ENCODE measurements at regions not wholly inside any gene's neighbourhood (a gene's known extent, or its start where the extent isn't known, plus 50 kb on each side); places are given as distances from the start of the nearest gene placed in this dataset.

GRCh38 chr9:109715344-109715743 lies 64.7 kb upstream of the PALM2AKAP2 start:
- intact Hi-C loops (cut with micrococcal nuclease; ENCODE audit: unreplicated experiment) = no loop called here
- H3K4me3 ChIP-seq = no peak overlapping the region
- H4K20me1 ChIP-seq (ENCODE audit: control insufficient read depth, insufficient read depth) = no peaks in the 10 kb centered on the region
- no peaks in the 10 kb centered on the region for H3K4me1 ChIP-seq (ENCODE audit: control insufficient read depth, insufficient read depth, low read length)
- SMC1A ChIA-PET (ENCODE audit: uncharacterized antibody, unreplicated experiment) = no interaction called here
- no peak for DNase-seq (ENCODE audit: low read depth, low spot score)
- H3K27me3 ChIP-seq (replicated peaks in 1 of 2; ENCODE audit: control insufficient read depth in 2 of 2, insufficient read depth in 2 of 2, low read length in 1 of 2) = peaks cover 2% of the 10 kb centered on the region in 2 experiments; a peak in 3 of 4 replicates
- no peaks in the 10 kb centered on the region for H3K79me2 ChIP-seq (ENCODE audit: control insufficient read depth, insufficient read depth, low read length)
- no peak for ATAC-seq
- no peak for TF ChIP-seq ZNF622 (IDR thresholded peaks at IDR 0.05)
- no peak for TF ChIP-seq FOXK2 (IDR thresholded peaks at IDR 0.05)
- no peak for TF ChIP-seq ZNF384 (IDR thresholded peaks at IDR 0.05; ENCODE audit: borderline replicate concordance, low read depth, low read length)
- H3K4me2 ChIP-seq (ENCODE audit: control insufficient read depth, insufficient read depth) = no peak overlapping the region
- no peak overlapping the region for H3K27ac ChIP-seq (ENCODE audit: control insufficient read depth, insufficient read depth)
- CTCF ChIA-PET = no interaction called here
- POLR2A ChIA-PET = no interaction called here
- H3K9me3 ChIP-seq (replicated peaks; ENCODE audit: control insufficient read depth, insufficient read depth, low read length) = no peaks in the 10 kb centered on the region
- WGBS (ENCODE audit: insufficient coverage, insufficient replicate concordance, low lambda C conversion rate, missing lambda C conversion rate) = 17% methylated on average over 6 of the region's 6 CpGs
- H2AFZ ChIP-seq (ENCODE audit: control insufficient read depth, low read depth, low read length) = no peak overlapping the region
- no peaks in the 10 kb centered on the region for H3K36me3 ChIP-seq (ENCODE audit: control insufficient read depth in 2 of 2, insufficient read depth in 2 of 2, low read length in 1 of 2)
- no peak for FAIRE-seq
- H3K9ac ChIP-seq (ENCODE audit: control insufficient read depth, insufficient read depth, low read length) = no peak overlapping the region
- in situ Hi-C loops (cut with MboI) = no loop called here
- RAD21 ChIA-PET (ENCODE audit: unreplicated experiment) = no interaction called here
- no TSS peak for BruUV-seq (replicated peaks)

- DNase-seq (ENCODE audit: low read depth, low spot score) (no peak), ATAC-seq (no peak), FAIRE-seq (no peak)
- H3K4me2 ChIP-seq (ENCODE audit: control insufficient read depth, insufficient read depth) = no peak overlapping the region
- H3K4me1 ChIP-seq (ENCODE audit: control insufficient read depth, insufficient read depth, low read length) = no peaks in the 10 kb centered on the region
- no TSS peak for BruUV-seq (replicated peaks)
- H3K27ac ChIP-seq (ENCODE audit: control insufficient read depth, insufficient read depth) = no peak overlapping the region
- H2AFZ ChIP-seq (ENCODE audit: control insufficient read depth, low read depth, low read length) = no peak overlapping the region
- H3K27me3 ChIP-seq (replicated peaks in 1 of 2; ENCODE audit: control insufficient read depth in 2 of 2, insufficient read depth in 2 of 2, low read length in 1 of 2) = peaks cover 2% of the 10 kb centered on the region in 2 experiments; a peak in 3 of 4 replicates
- WGBS (ENCODE audit: insufficient coverage, insufficient replicate concordance, low lambda C conversion rate, missing lambda C conversion rate) = 0% methylated on average over 1 of the region's 1 CpG
- ChIA-PET RAD21 (ENCODE audit: unreplicated experiment) (no interaction called here), CTCF (no interaction called here), POLR2A (no interaction called here), SMC1A (ENCODE audit: uncharacterized antibody, unreplicated experiment) (no interaction called here)
- intact Hi-C loops (cut with micrococcal nuclease; ENCODE audit: unreplicated experiment) (no loop called here), in situ Hi-C loops (cut with MboI) (no loop called here)
- H3K9ac ChIP-seq (ENCODE audit: control insufficient read depth, insufficient read depth, low read length) = no peak overlapping the region
- no peaks in the 10 kb centered on the region for H3K79me2 ChIP-seq (ENCODE audit: control insufficient read depth, insufficient read depth, low read length)
- H3K4me3 ChIP-seq = no peak overlapping the region
- TF ChIP-seq RCOR1 (conservative IDR thresholded peaks at IDR 0.05; ENCODE audit: low read depth, low read length) (no peak), JUNB (IDR thresholded peaks at IDR 0.05) (no peak)
- no peaks in the 10 kb centered on the region for H3K9me3 ChIP-seq (replicated peaks; ENCODE audit: control insufficient read depth, insufficient read depth, low read length)
- no peaks in the 10 kb centered on the region for H4K20me1 ChIP-seq (ENCODE audit: control insufficient read depth, insufficient read depth)
- no peaks in the 10 kb centered on the region for H3K36me3 ChIP-seq (ENCODE audit: control insufficient read depth in 2 of 2, insufficient read depth in 2 of 2, low read length in 1 of 2)
These were observed 63.4 kb upstream of the PALM2AKAP2 start for GRCh38 chr9:109716631-109717030.
